HCT116 (cell line): ENCODE measurements at regions not wholly inside any gene's neighbourhood (a gene's known extent, or its start where the extent isn't known, plus 50 kb on each side); places are given as distances from the start of the nearest gene placed in this dataset.

Experiments used
- ATAC-seq: fragments of 200-7000 bp; cut with Tn5 transposase; 2 replicates; pipeline ENCODE4 v1.9.1; 2020; ENCODE audit warnings: mild to moderate bottlenecking, moderate library complexity
- BruUV-seq: library from RNA; stranded (reverse); fragments of 400-500 nt; replicated peaks from 2 replicates; lab custom pipeline; 2021; lab: Mats Ljungman, UMichigan
- CTCF ChIA-PET: fragments of 300-600 bp; sonication (Branson Sonifier 250); formaldehyde crosslinking; loops from one replicate; lab custom pipeline; 2021; ENCODE audit warnings: antibody characterized with exemption; lab: Charles Lee
- POLR2A ChIA-PET: fragments of 300-600, 350-600 bp; sonication (Branson Sonifier 250); formaldehyde crosslinking; loops from one replicate; lab custom pipeline; 2021; ENCODE audit warnings: antibody characterized with exemption; lab: Charles Lee
- RAD21 ChIA-PET, 2 experiments: fragments of 300-600 bp; sonication (Branson Sonifier 250); formaldehyde crosslinking; loops; one replicate each; lab custom pipeline; 2023; ENCODE audit warnings: low total read pairs in 2 of 2; ENCODE audit not compliant: uncharacterized antibody in 2 of 2, unreplicated experiment in 2 of 2, low non-redundant PET in 1 of 2; lab: Charles Lee
- DNase-seq: peaks from one replicate; pipeline ENCODE4 v3.0.0-alpha.2; 2010; ENCODE audit warnings: low read depth, low spot score
- H2AFZ ChIP-seq: fragments of 200-600 bp; shearing (Covaris generic), sonication (generic); 2 replicates; pipeline ENCODE4 v1.6.1; 2017; ENCODE audit warnings: low read depth, mixed run types, mixed read lengths, antibody characterized with exemption, low read length; ENCODE audit not compliant: poor library complexity, severe bottlenecking
- H3K27ac ChIP-seq: 2 replicates; pipeline ENCODE4 v1.5.1; 2012; ENCODE audit warnings: low read depth, low read length
- H3K27me3 ChIP-seq: fragments of 200-600 bp; sonication (generic); 2 replicates; pipeline ENCODE4 v1.6.1; 2016; ENCODE audit warnings: mixed run types, low read length, mixed read lengths; ENCODE audit not compliant: insufficient read depth
- H3K36me3 ChIP-seq, 2 experiments: fragments of 200-500 bp in 1 of 2; fragments of 200-600 bp in 1 of 2; sonication (Bioruptor generic) in 1 of 2; sonication (generic) in 1 of 2; 2 replicates each; pipeline versions ENCODE4 v1.5.1 to v1.6.1; 2014 to 2016; ENCODE audit warnings: low read length in 2 of 2, inconsistent platforms in 1 of 2, mixed read lengths in 1 of 2, mixed run types in 1 of 2; ENCODE audit not compliant: insufficient read depth in 2 of 2, control insufficient read depth in 1 of 2
- H3K4me1 ChIP-seq, 2 experiments: fragments of 200-600 bp in 1 of 2; sonication (generic) in 1 of 2; 2 replicates each; pipeline versions ENCODE4 v1.5.1 to v1.6.1; 2012 to 2017; ENCODE audit warnings: low read length in 2 of 2, inconsistent platforms in 1 of 2, mild to moderate bottlenecking in 1 of 2, mixed read lengths in 1 of 2, mixed run types in 1 of 2, moderate library complexity in 1 of 2; ENCODE audit not compliant: insufficient read depth in 2 of 2, control insufficient read depth in 1 of 2
- H3K4me2 ChIP-seq: fragments of 200-600 bp; sonication (generic); 2 replicates; pipeline ENCODE4 v1.6.1; 2017; ENCODE audit warnings: mixed run types, low read length, mixed read lengths
- H3K4me3 ChIP-seq, 2 experiments: fragments of 200-600 bp in 1 of 2; sonication (generic) in 1 of 2; replicated peaks in 1 of 2; 2 replicates each; pipeline ENCODE4 v1.5.1; 2011 to 2016; ENCODE audit warnings: low read length in 2 of 2, control low read depth in 1 of 2, low read depth in 1 of 2, mild to moderate bottlenecking in 1 of 2, mixed read lengths in 1 of 2, mixed run types in 1 of 2
- H3K79me2 ChIP-seq: fragments of 200-600 bp; sonication (generic); 2 replicates; pipeline ENCODE4 v1.6.1; 2017; ENCODE audit warnings: mild to moderate bottlenecking, mixed run types, low read length, moderate library complexity, mixed read lengths; ENCODE audit not compliant: insufficient read depth
- H3K9ac ChIP-seq: fragments of 200-600 bp; sonication (generic); 2 replicates; pipeline ENCODE4 v1.6.1; 2016; ENCODE audit warnings: low read length, mixed read lengths
- H3K9me2 ChIP-seq: fragments of 200-600 bp; sonication (generic), shearing (Covaris generic); 2 replicates; pipeline ENCODE4 v1.6.1; 2017; ENCODE audit warnings: mixed run types, mild to moderate bottlenecking, moderate library complexity; ENCODE audit not compliant: insufficient read depth
- H3K9me3 ChIP-seq, 2 experiments: fragments of 200-500 bp in 1 of 2; fragments of 200-600 bp in 1 of 2; sonication (Bioruptor generic) in 1 of 2; sonication (generic) in 1 of 2; 2 replicates each; pipeline ENCODE4 v1.6.1; 2014 to 2017; ENCODE audit warnings: low read length in 2 of 2, mixed read lengths in 2 of 2, inconsistent platforms in 1 of 2, low read depth in 1 of 2, mild to moderate bottlenecking in 1 of 2, mixed run types in 1 of 2, moderate library complexity in 1 of 2; ENCODE audit not compliant: control insufficient read depth in 1 of 2, insufficient read depth in 1 of 2
- H4K20me1 ChIP-seq: fragments of 200-600 bp; sonication (generic), shearing (Covaris generic); 2 replicates; pipeline ENCODE4 v1.6.1; 2017; ENCODE audit warnings: mixed run types, mild to moderate bottlenecking, moderate library complexity; ENCODE audit not compliant: insufficient read depth
- CBX3 ChIP-seq: IDR thresholded peaks from 2 replicates; pipeline ENCODE4 v1.6.1; 2012; ENCODE audit warnings: low read depth
- EGR1 ChIP-seq: IDR thresholded peaks from 2 replicates; pipeline ENCODE4 v1.6.1; 2012; ENCODE audit warnings: low read depth
- ELF1 ChIP-seq: IDR thresholded peaks from 2 replicates; pipeline ENCODE4 v1.6.1; 2012; ENCODE audit warnings: low read depth, borderline replicate concordance
- EZH2 ChIP-seq: fragments of 200-600 bp; sonication (generic); IDR thresholded peaks from 2 replicates; pipeline ENCODE4 v1.6.1; 2017; ENCODE audit warnings: antibody characterized with exemption, mixed run types
- EZH2phosphoT487 ChIP-seq: fragments of 200-600 bp; IDR thresholded peaks from 2 replicates; pipeline ENCODE4 v1.6.1; 2018; ENCODE audit warnings: antibody characterized with exemption, borderline replicate concordance
- FOSL1 ChIP-seq: IDR thresholded peaks from 2 replicates; pipeline ENCODE4 v1.6.1; 2012; ENCODE audit warnings: low read depth
- POLR2AphosphoS5 ChIP-seq: IDR thresholded peaks from 2 replicates; pipeline ENCODE4 v1.6.1; 2011; ENCODE audit warnings: mild to moderate bottlenecking, low read depth, low read length, moderate library complexity
- RAD21 ChIP-seq: IDR thresholded peaks from 2 replicates; pipeline ENCODE4 v1.6.1; 2012; ENCODE audit warnings: low read depth, mild to moderate bottlenecking
- REST ChIP-seq: IDR thresholded peaks from 2 replicates; pipeline ENCODE4 v1.6.1; 2012; ENCODE audit warnings: low read depth
- SIN3A ChIP-seq: IDR thresholded peaks from 2 replicates; pipeline ENCODE4 v1.6.1; 2012; ENCODE audit warnings: low read depth
- SRF ChIP-seq: IDR thresholded peaks from 2 replicates; pipeline ENCODE4 v1.6.1; 2012; ENCODE audit warnings: low read depth
- TCF7L2 ChIP-seq: IDR thresholded peaks from 2 replicates; pipeline ENCODE4 v1.7.0; 2011; ENCODE audit warnings: borderline replicate concordance, inconsistent platforms; ENCODE audit not compliant: insufficient read depth, insufficient read length; ENCODE audit errors: extremely low read depth
- ZFX ChIP-seq: fragments of 450-650 bp; IDR thresholded peaks from 2 replicates; pipeline ENCODE4 v1.6.1; 2017
- ZNF274 ChIP-seq: fragments of 200-500 bp; sonication (Bioruptor generic); IDR thresholded peaks from 2 replicates; pipeline ENCODE4 v1.6.1; 2014; ENCODE audit warnings: mild to moderate bottlenecking, low read depth, low read length, inconsistent platforms
- intact Hi-C: fragments of 100-400 bp; cut with micrococcal nuclease; formaldehyde crosslinking; loops from 2 replicates; pipeline ENCODE4 v1.10.0; 2022
- TF ChIP-seq, protein P1 (sequence below): IDR thresholded peaks from 2 replicates; pipeline ENCODE4 v1.6.1; 2012
- TF ChIP-seq, protein P2 (sequence below): IDR thresholded peaks from 2 replicates; pipeline ENCODE4 v1.6.1; 2011; ENCODE audit warnings: mild to moderate bottlenecking, low read length, moderate library complexity; ENCODE audit not compliant: insufficient replicate concordance; ENCODE audit errors: extremely low read depth
- TF ChIP-seq, protein P3 (sequence below), 3 experiments: fragments of 200-600 bp in 1 of 3; sonication (generic) in 1 of 3; IDR thresholded peaks in 2 of 3; conservative IDR thresholded peaks in 1 of 3; 2 replicates each; pipeline ENCODE4 v1.5.1; 2012 to 2017; ENCODE audit warnings: low read depth in 2 of 3, low read length in 2 of 3, antibody characterized with exemption in 1 of 3, borderline replicate concordance in 1 of 3, control low read depth in 1 of 3, mild to moderate bottlenecking in 1 of 3, mixed read lengths in 1 of 3, mixed run types in 1 of 3, moderate library complexity in 1 of 3; ENCODE audit not compliant: insufficient read depth in 1 of 3
- TF ChIP-seq, protein P4 (sequence below): IDR thresholded peaks from 2 replicates; pipeline ENCODE4 v1.6.1; 2012

GRCh38 chr5:165508286-165508685 lies 2002.9 kb downstream of the MAT2B start:
- no peak overlapping the region for H3K4me3 ChIP-seq
- no peak for DNase-seq
- no peaks in the 10 kb centered on the region for H3K4me1 ChIP-seq
- H3K9me3 ChIP-seq, result peaks cover 4 to 6% of the 10 kb centered on the region in 2 experiments; a peak in 2 of 4 replicates
- no peak overlapping the region for H3K9ac ChIP-seq
- H3K79me2 ChIP-seq, result no peaks in the 10 kb centered on the region
- H3K4me2 ChIP-seq, result no peak overlapping the region
- intact Hi-C loops, result loop anchor here (10.0 kb wide), 1 partner anchor 1543 kb away; no protein-coding TSS in a partner anchor
- no peaks in the 10 kb centered on the region for H3K9me2 ChIP-seq
- ATAC-seq, result no peak
- no peak overlapping the region for H2AFZ ChIP-seq
- H3K36me3 ChIP-seq, result no peaks in the 10 kb centered on the region
- ChIA-PET POLR2A (no interaction called here), RAD21 (no interaction called here), CTCF (no interaction called here)
- no peaks in the 10 kb centered on the region for H4K20me1 ChIP-seq
- no TSS peak for BruUV-seq
- no peaks in the 10 kb centered on the region for H3K27me3 ChIP-seq
- H3K27ac ChIP-seq, result no peak overlapping the region
- TF ChIP-seq SRF (no peak), REST (no peak), ZNF274 (no peak), ELF1 (no peak), POLR2AphosphoS5 (no peak), EGR1 (no peak), TCF7L2 (no peak), RAD21 (no peak), EZH2phosphoT487 (no peak), SIN3A (no peak), EZH2 (no peak), FOSL1 (no peak), ZFX (no peak), CBX3 (no peak)
- TF ChIP-seq, protein P1, sequence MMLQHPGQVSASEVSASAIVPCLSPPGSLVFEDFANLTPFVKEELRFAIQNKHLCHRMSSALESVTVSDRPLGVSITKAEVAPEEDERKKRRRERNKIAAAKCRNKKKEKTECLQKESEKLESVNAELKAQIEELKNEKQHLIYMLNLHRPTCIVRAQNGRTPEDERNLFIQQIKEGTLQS, result no peak
- TF ChIP-seq, protein P2, sequence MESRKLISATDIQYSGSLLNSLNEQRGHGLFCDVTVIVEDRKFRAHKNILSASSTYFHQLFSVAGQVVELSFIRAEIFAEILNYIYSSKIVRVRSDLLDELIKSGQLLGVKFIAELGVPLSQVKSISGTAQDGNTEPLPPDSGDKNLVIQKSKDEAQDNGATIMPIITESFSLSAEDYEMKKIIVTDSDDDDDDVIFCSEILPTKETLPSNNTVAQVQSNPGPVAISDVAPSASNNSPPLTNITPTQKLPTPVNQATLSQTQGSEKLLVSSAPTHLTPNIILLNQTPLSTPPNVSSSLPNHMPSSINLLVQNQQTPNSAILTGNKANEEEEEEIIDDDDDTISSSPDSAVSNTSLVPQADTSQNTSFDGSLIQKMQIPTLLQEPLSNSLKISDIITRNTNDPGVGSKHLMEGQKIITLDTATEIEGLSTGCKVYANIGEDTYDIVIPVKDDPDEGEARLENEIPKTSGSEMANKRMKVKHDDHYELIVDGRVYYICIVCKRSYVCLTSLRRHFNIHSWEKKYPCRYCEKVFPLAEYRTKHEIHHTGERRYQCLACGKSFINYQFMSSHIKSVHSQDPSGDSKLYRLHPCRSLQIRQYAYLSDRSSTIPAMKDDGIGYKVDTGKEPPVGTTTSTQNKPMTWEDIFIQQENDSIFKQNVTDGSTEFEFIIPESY, result no peak
- TF ChIP-seq, protein P3, sequence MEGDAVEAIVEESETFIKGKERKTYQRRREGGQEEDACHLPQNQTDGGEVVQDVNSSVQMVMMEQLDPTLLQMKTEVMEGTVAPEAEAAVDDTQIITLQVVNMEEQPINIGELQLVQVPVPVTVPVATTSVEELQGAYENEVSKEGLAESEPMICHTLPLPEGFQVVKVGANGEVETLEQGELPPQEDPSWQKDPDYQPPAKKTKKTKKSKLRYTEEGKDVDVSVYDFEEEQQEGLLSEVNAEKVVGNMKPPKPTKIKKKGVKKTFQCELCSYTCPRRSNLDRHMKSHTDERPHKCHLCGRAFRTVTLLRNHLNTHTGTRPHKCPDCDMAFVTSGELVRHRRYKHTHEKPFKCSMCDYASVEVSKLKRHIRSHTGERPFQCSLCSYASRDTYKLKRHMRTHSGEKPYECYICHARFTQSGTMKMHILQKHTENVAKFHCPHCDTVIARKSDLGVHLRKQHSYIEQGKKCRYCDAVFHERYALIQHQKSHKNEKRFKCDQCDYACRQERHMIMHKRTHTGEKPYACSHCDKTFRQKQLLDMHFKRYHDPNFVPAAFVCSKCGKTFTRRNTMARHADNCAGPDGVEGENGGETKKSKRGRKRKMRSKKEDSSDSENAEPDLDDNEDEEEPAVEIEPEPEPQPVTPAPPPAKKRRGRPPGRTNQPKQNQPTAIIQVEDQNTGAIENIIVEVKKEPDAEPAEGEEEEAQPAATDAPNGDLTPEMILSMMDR (IDR thresholded peaks at IDR 0.05 in 2 of 3, conservative IDR thresholded peaks at IDR 0.05 in 1 of 3; ENCODE audit: borderline replicate concordance in 1 of 3, insufficient read depth in 1 of 3, low read depth in 2 of 3, low read length in 2 of 3), result no peak
- TF ChIP-seq, protein P4, sequence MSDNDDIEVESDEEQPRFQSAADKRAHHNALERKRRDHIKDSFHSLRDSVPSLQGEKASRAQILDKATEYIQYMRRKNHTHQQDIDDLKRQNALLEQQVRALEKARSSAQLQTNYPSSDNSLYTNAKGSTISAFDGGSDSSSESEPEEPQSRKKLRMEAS, result no peak
